HG03095 (cell line): ENCODE measurements at regions not wholly inside any gene's neighbourhood (a gene's known extent, or its start where the extent isn't known, plus 50 kb on each side); places are given as distances from the start of the nearest gene placed in this dataset.

ENCODE experiments used
- ATAC-seq: cut with Tn5 transposase; IDR thresholded peaks from one replicate; pipeline ENCODE4 v1.9.1; 2021; ENCODE audit warnings: moderate library complexity; ENCODE audit not compliant: unreplicated experiment

- no peak for ATAC-seq
Measured at GRCh38 chr1:58152697-58153096, 393.8 kb downstream of the OMA1 start.

- ATAC-seq: no peak
Measured at GRCh38 chr1:58149271-58149812, 397.2 kb downstream of the OMA1 start.

- ATAC-seq: no peak
Measured at GRCh38 chr1:58144698-58145270, 401.7 kb downstream of the OMA1 start.

- ATAC-seq: no peak
Measured at GRCh38 chr1:58143972-58144697, 402.4 kb downstream of the OMA1 start.

- ATAC-seq: no peak
Measured at GRCh38 chr1:58136387-58136786, 410.1 kb downstream of the OMA1 start.

GRCh38 chr1:58135821-58136321 lies 410.7 kb downstream of the OMA1 start:
- no peak for ATAC-seq

- ATAC-seq: no peak
Measured at GRCh38 chr1:58133562-58133961, 413.0 kb downstream of the OMA1 start.

GRCh38 chr1:58123051-58123450 lies 423.5 kb downstream of the OMA1 start:
- no peak for ATAC-seq

GRCh38 chr1:58119971-58120370 lies 426.6 kb downstream of the OMA1 start:
- no peak for ATAC-seq

GRCh38 chr1:58116284-58116683 lies 430.2 kb downstream of the OMA1 start:
- ATAC-seq: no peak

GRCh38 chr1:58109646-58110200 lies 436.8 kb downstream of the OMA1 start:
- no peak for ATAC-seq

- no peak for ATAC-seq
Measured at GRCh38 chr1:58108783-58109182, 437.7 kb downstream of the OMA1 start.

- ATAC-seq: no peak
Measured at GRCh38 chr1:58107943-58108342, 438.6 kb downstream of the OMA1 start.

GRCh38 chr1:58104960-58105359 lies 441.6 kb downstream of the OMA1 start:
- no peak for ATAC-seq

GRCh38 chr1:58096714-58097113 lies 449.8 kb downstream of the OMA1 start:
- no peak for ATAC-seq

GRCh38 chr1:58095183-58095582 lies 451.3 kb downstream of the OMA1 start:
- no peak for ATAC-seq

- ATAC-seq: no peak
Measured at GRCh38 chr1:58094221-58094620, 452.3 kb downstream of the OMA1 start.

- ATAC-seq: no peak
Measured at GRCh38 chr1:58090640-58091039, 455.9 kb downstream of the OMA1 start.

GRCh38 chr1:58089898-58090534 lies 456.5 kb downstream of the OMA1 start:
- no peak for ATAC-seq

GRCh38 chr1:58084266-58084665 lies 462.3 kb downstream of the OMA1 start:
- no peak for ATAC-seq

- no peak for ATAC-seq
Measured at GRCh38 chr1:58082596-58082995, 463.9 kb downstream of the OMA1 start.

GRCh38 chr1:58076258-58076657 lies 470.3 kb downstream of the OMA1 start:
- ATAC-seq: no peak
